ENCODE measurements at regions not wholly inside any gene's neighbourhood (a gene's known extent, or its start where the extent isn't known, plus 50 kb on each side); places are given as distances from the start of the nearest gene placed in this dataset.

- POLR2A ChIA-PET = no interaction called here
Observed at GRCh38 chr1:226482975-226483700, 65.4 kb upstream of the STUM start.

More at GRCh38 chr1:226482975-226483700, 65.4 kb upstream of the STUM start:
- CTCF ChIA-PET = no interaction called here
- RAD21 ChIA-PET (ENCODE audit: low non-redundant PET in 1 of 2, low total read pairs in 2 of 2, uncharacterized antibody in 2 of 2, unreplicated experiment in 2 of 2) = no interaction called here
- no TSS peak for BruUV-seq (replicated peaks)
- H3K27me3 ChIP-seq (ENCODE audit: insufficient read depth, low read length) = peaks cover 16% of the 10 kb centered on the region
- no peak overlapping the region for H2AFZ ChIP-seq (ENCODE audit: low read depth, low read length, poor library complexity, severe bottlenecking)
- no peak overlapping the region for H3K27ac ChIP-seq (ENCODE audit: low read depth, low read length)
- ATAC-seq (no peak), DNase-seq (ENCODE audit: low read depth, low spot score) (no peak)
- no peaks in the 10 kb centered on the region for H3K9me3 ChIP-seq (ENCODE audit: control insufficient read depth in 1 of 2, insufficient read depth in 1 of 2, low read depth in 1 of 2, low read length in 2 of 2)
- H3K4me1 ChIP-seq (ENCODE audit: control insufficient read depth in 1 of 2, insufficient read depth in 2 of 2, low read length in 2 of 2) = peaks cover 0 to 5% of the 10 kb centered on the region in 2 experiments; a peak in 1 of 4 replicates
- H3K9me2 ChIP-seq (ENCODE audit: insufficient read depth) = no peaks in the 10 kb centered on the region
- TF ChIP-seq EZH2phosphoT487 (IDR thresholded peaks at IDR 0.05; ENCODE audit: borderline replicate concordance) (no peak), POLR2AphosphoS5 (IDR thresholded peaks at IDR 0.05; ENCODE audit: low read depth, low read length) (no peak), POLR2A (IDR thresholded peaks at IDR 0.05; ENCODE audit: borderline replicate concordance, extremely low read depth, insufficient read depth, insufficient read length) (no peak), CBX3 (IDR thresholded peaks at IDR 0.05; ENCODE audit: low read depth) (no peak), ZFX (IDR thresholded peaks at IDR 0.05) (no peak), YY1 (IDR thresholded peaks at IDR 0.05; ENCODE audit: extremely low read depth, insufficient replicate concordance, low read depth, low read length) (no peak), SP1 (IDR thresholded peaks at IDR 0.05; ENCODE audit: low read depth) (no peak), CTCF (IDR thresholded peaks at IDR 0.05 in 2 of 3, conservative IDR thresholded peaks at IDR 0.05 in 1 of 3; ENCODE audit: borderline replicate concordance in 1 of 3, insufficient read depth in 1 of 3, low read depth in 2 of 3, low read length in 2 of 3) (no peak), SRF (IDR thresholded peaks at IDR 0.05; ENCODE audit: low read depth) (no peak), SIN3A (IDR thresholded peaks at IDR 0.05; ENCODE audit: low read depth) (no peak), CEBPB (IDR thresholded peaks at IDR 0.05; ENCODE audit: low read depth) (no peak), JUND (IDR thresholded peaks at IDR 0.05) (no peak), EZH2 (IDR thresholded peaks at IDR 0.05) (no peak), TCF7L2 (IDR thresholded peaks at IDR 0.05; ENCODE audit: borderline replicate concordance, extremely low read depth, insufficient read depth, insufficient read length) (no peak), ELF1 (IDR thresholded peaks at IDR 0.05; ENCODE audit: borderline replicate concordance, low read depth) (no peak), ZNF274 (IDR thresholded peaks at IDR 0.05; ENCODE audit: low read depth, low read length) (no peak)
- TF ChIP-seq, protein P1, sequence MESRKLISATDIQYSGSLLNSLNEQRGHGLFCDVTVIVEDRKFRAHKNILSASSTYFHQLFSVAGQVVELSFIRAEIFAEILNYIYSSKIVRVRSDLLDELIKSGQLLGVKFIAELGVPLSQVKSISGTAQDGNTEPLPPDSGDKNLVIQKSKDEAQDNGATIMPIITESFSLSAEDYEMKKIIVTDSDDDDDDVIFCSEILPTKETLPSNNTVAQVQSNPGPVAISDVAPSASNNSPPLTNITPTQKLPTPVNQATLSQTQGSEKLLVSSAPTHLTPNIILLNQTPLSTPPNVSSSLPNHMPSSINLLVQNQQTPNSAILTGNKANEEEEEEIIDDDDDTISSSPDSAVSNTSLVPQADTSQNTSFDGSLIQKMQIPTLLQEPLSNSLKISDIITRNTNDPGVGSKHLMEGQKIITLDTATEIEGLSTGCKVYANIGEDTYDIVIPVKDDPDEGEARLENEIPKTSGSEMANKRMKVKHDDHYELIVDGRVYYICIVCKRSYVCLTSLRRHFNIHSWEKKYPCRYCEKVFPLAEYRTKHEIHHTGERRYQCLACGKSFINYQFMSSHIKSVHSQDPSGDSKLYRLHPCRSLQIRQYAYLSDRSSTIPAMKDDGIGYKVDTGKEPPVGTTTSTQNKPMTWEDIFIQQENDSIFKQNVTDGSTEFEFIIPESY (IDR thresholded peaks at IDR 0.05; ENCODE audit: extremely low read depth, insufficient replicate concordance, low read length) = no peak
- TF ChIP-seq, protein P2, sequence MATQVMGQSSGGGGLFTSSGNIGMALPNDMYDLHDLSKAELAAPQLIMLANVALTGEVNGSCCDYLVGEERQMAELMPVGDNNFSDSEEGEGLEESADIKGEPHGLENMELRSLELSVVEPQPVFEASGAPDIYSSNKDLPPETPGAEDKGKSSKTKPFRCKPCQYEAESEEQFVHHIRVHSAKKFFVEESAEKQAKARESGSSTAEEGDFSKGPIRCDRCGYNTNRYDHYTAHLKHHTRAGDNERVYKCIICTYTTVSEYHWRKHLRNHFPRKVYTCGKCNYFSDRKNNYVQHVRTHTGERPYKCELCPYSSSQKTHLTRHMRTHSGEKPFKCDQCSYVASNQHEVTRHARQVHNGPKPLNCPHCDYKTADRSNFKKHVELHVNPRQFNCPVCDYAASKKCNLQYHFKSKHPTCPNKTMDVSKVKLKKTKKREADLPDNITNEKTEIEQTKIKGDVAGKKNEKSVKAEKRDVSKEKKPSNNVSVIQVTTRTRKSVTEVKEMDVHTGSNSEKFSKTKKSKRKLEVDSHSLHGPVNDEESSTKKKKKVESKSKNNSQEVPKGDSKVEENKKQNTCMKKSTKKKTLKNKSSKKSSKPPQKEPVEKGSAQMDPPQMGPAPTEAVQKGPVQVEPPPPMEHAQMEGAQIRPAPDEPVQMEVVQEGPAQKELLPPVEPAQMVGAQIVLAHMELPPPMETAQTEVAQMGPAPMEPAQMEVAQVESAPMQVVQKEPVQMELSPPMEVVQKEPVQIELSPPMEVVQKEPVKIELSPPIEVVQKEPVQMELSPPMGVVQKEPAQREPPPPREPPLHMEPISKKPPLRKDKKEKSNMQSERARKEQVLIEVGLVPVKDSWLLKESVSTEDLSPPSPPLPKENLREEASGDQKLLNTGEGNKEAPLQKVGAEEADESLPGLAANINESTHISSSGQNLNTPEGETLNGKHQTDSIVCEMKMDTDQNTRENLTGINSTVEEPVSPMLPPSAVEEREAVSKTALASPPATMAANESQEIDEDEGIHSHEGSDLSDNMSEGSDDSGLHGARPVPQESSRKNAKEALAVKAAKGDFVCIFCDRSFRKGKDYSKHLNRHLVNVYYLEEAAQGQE (IDR thresholded peaks at IDR 0.05; ENCODE audit: low read depth) = no peak
- TF ChIP-seq, protein P3, sequence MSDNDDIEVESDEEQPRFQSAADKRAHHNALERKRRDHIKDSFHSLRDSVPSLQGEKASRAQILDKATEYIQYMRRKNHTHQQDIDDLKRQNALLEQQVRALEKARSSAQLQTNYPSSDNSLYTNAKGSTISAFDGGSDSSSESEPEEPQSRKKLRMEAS (IDR thresholded peaks at IDR 0.05) = no peak
- no peaks in the 10 kb centered on the region for H3K79me2 ChIP-seq (ENCODE audit: insufficient read depth, low read length)
- no peak overlapping the region for H3K4me2 ChIP-seq (ENCODE audit: low read length)
- H3K4me3 ChIP-seq (replicated peaks in 1 of 2; ENCODE audit: low read depth in 1 of 2, low read length in 2 of 2) = no peak overlapping the region
- intact Hi-C loops (cut with micrococcal nuclease) = no loop called here
- no peak overlapping the region for H3K9ac ChIP-seq (ENCODE audit: low read length)
- H4K20me1 ChIP-seq (ENCODE audit: insufficient read depth) = no peaks in the 10 kb centered on the region
- H3K36me3 ChIP-seq (ENCODE audit: control insufficient read depth in 1 of 2, insufficient read depth in 2 of 2, low read length in 2 of 2) = no peaks in the 10 kb centered on the region

Data from HCT116 (cell line).